Mammary epithelial cell (primary cell): ENCODE measurements at regions not wholly inside any gene's neighbourhood (a gene's known extent, or its start where the extent isn't known, plus 50 kb on each side); places are given as distances from the start of the nearest gene placed in this dataset.

ENCODE experiments used
- EZH2 ChIP-seq: IDR thresholded peaks from 2 replicates; pipeline ENCODE4 v1.6.1; 2012; ENCODE audit warnings: low read length, inconsistent platforms, borderline replicate concordance
- TF ChIP-seq, protein P1 (sequence below), 2 donors: IDR thresholded peaks in 1 of 2; conservative IDR thresholded peaks in 1 of 2; 2 replicates each; pipeline ENCODE4 v1.5.1; 2011 to 2012; ENCODE audit warnings: inconsistent platforms in 2 of 2, low read length in 2 of 2, mild to moderate bottlenecking in 2 of 2, control low read depth in 1 of 2, low read depth in 1 of 2; ENCODE audit not compliant: insufficient read depth in 1 of 2; ENCODE audit errors: extremely low read depth in 1 of 2

DNA sequence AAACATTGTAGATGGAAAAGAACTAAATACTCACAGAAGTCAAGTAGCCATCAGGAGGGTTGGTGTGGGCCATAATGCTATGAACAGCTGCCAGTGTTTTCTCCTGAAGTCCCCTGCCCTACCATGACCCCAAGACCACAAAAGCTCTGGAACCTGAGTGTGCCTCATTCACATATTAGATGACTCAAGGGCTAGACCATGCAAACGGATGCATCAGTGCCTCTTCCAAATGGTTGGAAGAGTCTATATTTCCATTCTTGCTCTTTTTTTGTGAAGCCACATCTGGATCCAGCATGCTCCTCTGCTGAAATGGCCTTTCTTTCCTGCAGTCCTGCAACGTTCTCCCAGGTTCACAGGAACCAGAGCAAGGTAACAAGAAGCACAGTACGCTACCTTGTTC is 136.6 kb upstream of the EPB41L4A start:
- TF ChIP-seq, protein P1, sequence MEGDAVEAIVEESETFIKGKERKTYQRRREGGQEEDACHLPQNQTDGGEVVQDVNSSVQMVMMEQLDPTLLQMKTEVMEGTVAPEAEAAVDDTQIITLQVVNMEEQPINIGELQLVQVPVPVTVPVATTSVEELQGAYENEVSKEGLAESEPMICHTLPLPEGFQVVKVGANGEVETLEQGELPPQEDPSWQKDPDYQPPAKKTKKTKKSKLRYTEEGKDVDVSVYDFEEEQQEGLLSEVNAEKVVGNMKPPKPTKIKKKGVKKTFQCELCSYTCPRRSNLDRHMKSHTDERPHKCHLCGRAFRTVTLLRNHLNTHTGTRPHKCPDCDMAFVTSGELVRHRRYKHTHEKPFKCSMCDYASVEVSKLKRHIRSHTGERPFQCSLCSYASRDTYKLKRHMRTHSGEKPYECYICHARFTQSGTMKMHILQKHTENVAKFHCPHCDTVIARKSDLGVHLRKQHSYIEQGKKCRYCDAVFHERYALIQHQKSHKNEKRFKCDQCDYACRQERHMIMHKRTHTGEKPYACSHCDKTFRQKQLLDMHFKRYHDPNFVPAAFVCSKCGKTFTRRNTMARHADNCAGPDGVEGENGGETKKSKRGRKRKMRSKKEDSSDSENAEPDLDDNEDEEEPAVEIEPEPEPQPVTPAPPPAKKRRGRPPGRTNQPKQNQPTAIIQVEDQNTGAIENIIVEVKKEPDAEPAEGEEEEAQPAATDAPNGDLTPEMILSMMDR (conservative IDR thresholded peaks at IDR 0.05 in 1 of 2, IDR thresholded peaks at IDR 0.05 in 1 of 2; ENCODE audit: extremely low read depth in 1 of 2, insufficient read depth in 1 of 2, low read depth in 1 of 2, low read length in 2 of 2), result no peak
- no peak for TF ChIP-seq EZH2
